H1 (cell line): ENCODE measurements at regions not wholly inside any gene's neighbourhood (a gene's known extent, or its start where the extent isn't known, plus 50 kb on each side); places are given as distances from the start of the nearest gene placed in this dataset.

Source experiments
- FOSL1 ChIP-seq: IDR thresholded peaks from 2 replicates; pipeline ENCODE4 v1.6.1; 2011; ENCODE audit warnings: mild to moderate bottlenecking, low read depth, low read length, moderate library complexity; ENCODE audit not compliant: insufficient read depth
- GTF2F1 ChIP-seq: IDR thresholded peaks from 2 replicates; pipeline ENCODE4 v1.6.1; 2012; ENCODE audit warnings: low read depth, low read length, improper control_type of control experiment, borderline replicate concordance
- HDAC2 ChIP-seq, 2 experiments: fragments of 300-600 bp in 1 of 2; sonication (generic) in 1 of 2; IDR thresholded peaks; 2 replicates each; pipeline ENCODE4 v1.6.1; 2011 to 2012; ENCODE audit warnings: low read depth in 2 of 2, low read length in 2 of 2, mild to moderate bottlenecking in 2 of 2, moderate library complexity in 2 of 2, borderline replicate concordance in 1 of 2, inconsistent platforms in 1 of 2
- HDAC6 ChIP-seq: IDR thresholded peaks from one replicate; pipeline ENCODE4 v1.7.1; 2012; ENCODE audit warnings: low read depth, mild to moderate bottlenecking, inconsistent platforms, low read length, moderate library complexity

GRCh38 chr18:75652528-75652927 is 225.0 kb upstream of the SMIM21 start (continued):
- TF ChIP-seq HDAC2 (IDR thresholded peaks at IDR 0.05; ENCODE audit: borderline replicate concordance in 1 of 2, low read depth in 2 of 2, low read length in 2 of 2) (no peak), HDAC6 (no peak), GTF2F1 (no peak), FOSL1 (no peak)
